Muscle layer of colon (tissue), 2 donors: ENCODE measurements at regions not wholly inside any gene's neighbourhood (a gene's known extent, or its start where the extent isn't known, plus 50 kb on each side); places are given as distances from the start of the nearest gene placed in this dataset.
"Not testable (repeated sequence)": the region's sequence is repeated elsewhere in the genome, so short reads cannot be mapped to it uniquely, and the experiment has no call there.

Source experiments
- H3K27ac ChIP-seq: one replicate; pipeline ENCODE4 v1.7.0; 2013; ENCODE audit warnings: low read depth, mild to moderate bottlenecking, low read length, moderate library complexity
- H3K27me3 ChIP-seq, 2 donors: one replicate each; pipeline ENCODE4 v1.7.0; 2013; ENCODE audit warnings: low read length in 2 of 2, mild to moderate bottlenecking in 2 of 2; ENCODE audit not compliant: insufficient read depth in 2 of 2, control insufficient read depth in 1 of 2
- H3K36me3 ChIP-seq: one replicate; pipeline ENCODE4 v1.7.0; 2013; ENCODE audit warnings: mild to moderate bottlenecking, low read length; ENCODE audit not compliant: insufficient read depth
- H3K4me1 ChIP-seq: one replicate; pipeline ENCODE4 v1.7.0; 2013; ENCODE audit warnings: mild to moderate bottlenecking, low read length; ENCODE audit not compliant: insufficient read depth
- H3K4me3 ChIP-seq, 2 donors: one replicate each; pipeline ENCODE4 v1.7.0; 2013; ENCODE audit warnings: low read length in 2 of 2, low read depth in 1 of 2, mild to moderate bottlenecking in 1 of 2, moderate library complexity in 1 of 2
- H3K9ac ChIP-seq: one replicate; pipeline ENCODE4 v1.7.0; 2013; ENCODE audit warnings: low read length
- H3K9me3 ChIP-seq: one replicate; pipeline ENCODE4 v1.7.0; 2013; ENCODE audit warnings: mild to moderate bottlenecking, low read length
- donor health status: abdominal sarcoma.
- donor health status: Adenocarcinoma of cecum.

GRCh38 chr15:96473556-96473955 is 143.1 kb downstream of the NR2F2 start:
- H3K27ac ChIP-seq, result no peak overlapping the region
- H3K4me1 ChIP-seq, result no peaks in the 10 kb centered on the region
- H3K9ac ChIP-seq, result no peak overlapping the region
- H3K36me3 ChIP-seq, result no peaks in the 10 kb centered on the region
- no peaks in the 10 kb centered on the region for H3K27me3 ChIP-seq
- no peaks in the 10 kb centered on the region for H3K9me3 ChIP-seq
- no peak overlapping the region for H3K4me3 ChIP-seq

- H3K4me3 ChIP-seq, result no peak overlapping the region
- H3K27ac ChIP-seq, result no peak overlapping the region
These were observed 143.7 kb downstream of the NR2F2 start for GRCh38 chr15:96474231-96474664.

GRCh38 chr15:96477227-96477626 is 146.7 kb downstream of the NR2F2 start:
- H3K9ac ChIP-seq, result no peak overlapping the region
- no peak overlapping the region for H3K4me3 ChIP-seq
- no peak overlapping the region for H3K27ac ChIP-seq
- H3K4me1 ChIP-seq, result no peaks in the 10 kb centered on the region
- no peaks in the 10 kb centered on the region for H3K36me3 ChIP-seq
- H3K9me3 ChIP-seq, result no peaks in the 10 kb centered on the region
- H3K27me3 ChIP-seq, result no peaks in the 10 kb centered on the region

More at GRCh38 chr15:96474231-96474664, 143.7 kb downstream of the NR2F2 start:
- Histone ChIP-seq H3K9me3 (no peaks in the 10 kb centered on the region), H3K4me1 (no peaks in the 10 kb centered on the region), H3K36me3 (no peaks in the 10 kb centered on the region), H3K27me3 (no peaks in the 10 kb centered on the region), H3K9ac (no peak overlapping the region)

GRCh38 chr15:96484412-96484811 is 153.9 kb downstream of the NR2F2 start:
- not testable (repeated sequence) for H3K4me1 ChIP-seq, H3K4me3 ChIP-seq, H3K27ac ChIP-seq, H3K9me3 ChIP-seq, H3K27me3 ChIP-seq, H3K9ac ChIP-seq, H3K36me3 ChIP-seq

GRCh38 chr15:96484830-96485229 is 154.3 kb downstream of the NR2F2 start:
- no peaks in the 10 kb centered on the region for H3K36me3 ChIP-seq

GRCh38 chr15:96487245-96487644 is 156.7 kb downstream of the NR2F2 start:
- no peak overlapping the region for H3K27ac ChIP-seq
- no peak overlapping the region for H3K4me3 ChIP-seq
- no peak overlapping the region for H3K9ac ChIP-seq
- no peaks in the 10 kb centered on the region for H3K27me3 ChIP-seq
- no peaks in the 10 kb centered on the region for H3K36me3 ChIP-seq
- H3K4me1 ChIP-seq, result no peaks in the 10 kb centered on the region
- no peaks in the 10 kb centered on the region for H3K9me3 ChIP-seq

More at GRCh38 chr15:96484830-96485229, 154.3 kb downstream of the NR2F2 start:
- Histone ChIP-seq H3K27me3 (no peaks in the 10 kb centered on the region), H3K4me3 (no peak overlapping the region), H3K9me3 (no peaks in the 10 kb centered on the region), H3K4me1 (no peaks in the 10 kb centered on the region), H3K27ac (no peak overlapping the region), H3K9ac (no peak overlapping the region)

GRCh38 chr15:96491066-96491699 is 160.7 kb downstream of the NR2F2 start:
- H3K9ac ChIP-seq, H3K36me3 ChIP-seq, H3K9me3 ChIP-seq, H3K27me3 ChIP-seq, H3K27ac ChIP-seq, H3K4me1 ChIP-seq, H3K4me3 ChIP-seq: not testable (repeated sequence)

GRCh38 chr15:96491700-96492644 is 161.5 kb downstream of the NR2F2 start:
- H3K9me3 ChIP-seq, H3K9ac ChIP-seq, H3K27me3 ChIP-seq, H3K4me3 ChIP-seq, H3K4me1 ChIP-seq, H3K36me3 ChIP-seq, H3K27ac ChIP-seq: not testable (repeated sequence)

- H3K4me3 ChIP-seq, result no peak overlapping the region
- no peaks in the 10 kb centered on the region for H3K4me1 ChIP-seq
- no peak overlapping the region for H3K27ac ChIP-seq
- no peaks in the 10 kb centered on the region for H3K27me3 ChIP-seq
- no peaks in the 10 kb centered on the region for H3K36me3 ChIP-seq
- H3K9me3 ChIP-seq, result no peaks in the 10 kb centered on the region
- no peak overlapping the region for H3K9ac ChIP-seq
These were observed 164.0 kb downstream of the NR2F2 start for GRCh38 chr15:96494505-96494904.

- Histone ChIP-seq H3K27ac (no peak overlapping the region), H3K4me3 (no peak overlapping the region), H3K36me3 (no peaks in the 10 kb centered on the region), H3K27me3 (no peaks in the 10 kb centered on the region), H3K9me3 (no peaks in the 10 kb centered on the region), H3K9ac (no peak overlapping the region), H3K4me1 (no peaks in the 10 kb centered on the region)
These were observed 164.9 kb downstream of the NR2F2 start for GRCh38 chr15:96495386-96495785.

- H3K4me1 ChIP-seq, result no peaks in the 10 kb centered on the region
- H3K9me3 ChIP-seq, result no peaks in the 10 kb centered on the region
- H3K4me3 ChIP-seq, result no peak overlapping the region
- H3K27ac ChIP-seq, result no peak overlapping the region
- no peaks in the 10 kb centered on the region for H3K27me3 ChIP-seq
- no peak overlapping the region for H3K9ac ChIP-seq
- no peaks in the 10 kb centered on the region for H3K36me3 ChIP-seq
These were observed 167.5 kb downstream of the NR2F2 start for GRCh38 chr15:96497951-96498350.
